ENCODE measurements at regions not wholly inside any gene's neighbourhood (a gene's known extent, or its start where the extent isn't known, plus 50 kb on each side); places are given as distances from the start of the nearest gene placed in this dataset.

- no peak for ATAC-seq
- no peak for TF ChIP-seq ARNTL (CRISPR knock-in tag; IDR thresholded peaks at IDR 0.05; ENCODE audit: borderline replicate concordance, low read depth)
- TF ChIP-seq PPARA (CRISPR knock-in tag; IDR thresholded peaks at IDR 0.05; ENCODE audit: borderline replicate concordance): no peak
- TF ChIP-seq ZC3H10 (CRISPR knock-in tag; IDR thresholded peaks at IDR 0.05): no peak
- no peak for TF ChIP-seq ZNF8 (CRISPR knock-in tag; IDR thresholded peaks at IDR 0.05)
- no peak for TF ChIP-seq ISL1 (CRISPR knock-in tag; IDR thresholded peaks at IDR 0.05)
- TF ChIP-seq, protein P1, sequence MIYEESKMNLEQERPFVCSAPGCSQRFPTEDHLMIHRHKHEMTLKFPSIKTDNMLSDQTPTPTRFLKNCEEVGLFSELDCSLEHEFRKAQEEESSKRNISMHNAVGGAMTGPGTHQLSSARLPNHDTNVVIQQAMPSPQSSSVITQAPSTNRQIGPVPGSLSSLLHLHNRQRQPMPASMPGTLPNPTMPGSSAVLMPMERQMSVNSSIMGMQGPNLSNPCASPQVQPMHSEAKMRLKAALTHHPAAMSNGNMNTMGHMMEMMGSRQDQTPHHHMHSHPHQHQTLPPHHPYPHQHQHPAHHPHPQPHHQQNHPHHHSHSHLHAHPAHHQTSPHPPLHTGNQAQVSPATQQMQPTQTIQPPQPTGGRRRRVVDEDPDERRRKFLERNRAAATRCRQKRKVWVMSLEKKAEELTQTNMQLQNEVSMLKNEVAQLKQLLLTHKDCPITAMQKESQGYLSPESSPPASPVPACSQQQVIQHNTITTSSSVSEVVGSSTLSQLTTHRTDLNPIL (CRISPR knock-in tag; IDR thresholded peaks at IDR 0.05; ENCODE audit: low read depth): no peak
- TF ChIP-seq, protein P2, sequence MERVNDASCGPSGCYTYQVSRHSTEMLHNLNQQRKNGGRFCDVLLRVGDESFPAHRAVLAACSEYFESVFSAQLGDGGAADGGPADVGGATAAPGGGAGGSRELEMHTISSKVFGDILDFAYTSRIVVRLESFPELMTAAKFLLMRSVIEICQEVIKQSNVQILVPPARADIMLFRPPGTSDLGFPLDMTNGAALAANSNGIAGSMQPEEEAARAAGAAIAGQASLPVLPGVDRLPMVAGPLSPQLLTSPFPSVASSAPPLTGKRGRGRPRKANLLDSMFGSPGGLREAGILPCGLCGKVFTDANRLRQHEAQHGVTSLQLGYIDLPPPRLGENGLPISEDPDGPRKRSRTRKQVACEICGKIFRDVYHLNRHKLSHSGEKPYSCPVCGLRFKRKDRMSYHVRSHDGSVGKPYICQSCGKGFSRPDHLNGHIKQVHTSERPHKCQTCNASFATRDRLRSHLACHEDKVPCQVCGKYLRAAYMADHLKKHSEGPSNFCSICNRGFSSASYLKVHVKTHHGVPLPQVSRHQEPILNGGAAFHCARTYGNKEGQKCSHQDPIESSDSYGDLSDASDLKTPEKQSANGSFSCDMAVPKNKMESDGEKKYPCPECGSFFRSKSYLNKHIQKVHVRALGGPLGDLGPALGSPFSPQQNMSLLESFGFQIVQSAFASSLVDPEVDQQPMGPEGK (CRISPR knock-in tag; IDR thresholded peaks at IDR 0.05; ENCODE audit: borderline replicate concordance): no peak
- TF ChIP-seq TCF4 (CRISPR knock-in tag; IDR thresholded peaks at IDR 0.05; ENCODE audit: borderline replicate concordance): no peak
- no peak for TF ChIP-seq GLIS3 (CRISPR knock-in tag; IDR thresholded peaks at IDR 0.05)
- no peak for TF ChIP-seq SNAI2 (CRISPR knock-in tag; IDR thresholded peaks at IDR 0.05)
- TF ChIP-seq RARB (CRISPR knock-in tag; IDR thresholded peaks at IDR 0.05): no peak
- no peak for TF ChIP-seq OSR1 (CRISPR knock-in tag; IDR thresholded peaks at IDR 0.05)
- TF ChIP-seq TOX (CRISPR knock-in tag; IDR thresholded peaks at IDR 0.05; ENCODE audit: borderline replicate concordance): no peak
- no peak for TF ChIP-seq CSDC2 (CRISPR knock-in tag; IDR thresholded peaks at IDR 0.05)
- TF ChIP-seq POU6F1 (CRISPR knock-in tag; IDR thresholded peaks at IDR 0.05; ENCODE audit: borderline replicate concordance, low read depth): no peak
- no peak for TF ChIP-seq ZFP30 (CRISPR knock-in tag; IDR thresholded peaks at IDR 0.05)
- TF ChIP-seq ZNF565 (CRISPR knock-in tag; conservative IDR thresholded peaks at IDR 0.05; ENCODE audit: low read depth): no peak
Observed at GRCh38 chr4:175440786-175441185, 371.3 kb downstream of the GPM6A start.

DNA sequence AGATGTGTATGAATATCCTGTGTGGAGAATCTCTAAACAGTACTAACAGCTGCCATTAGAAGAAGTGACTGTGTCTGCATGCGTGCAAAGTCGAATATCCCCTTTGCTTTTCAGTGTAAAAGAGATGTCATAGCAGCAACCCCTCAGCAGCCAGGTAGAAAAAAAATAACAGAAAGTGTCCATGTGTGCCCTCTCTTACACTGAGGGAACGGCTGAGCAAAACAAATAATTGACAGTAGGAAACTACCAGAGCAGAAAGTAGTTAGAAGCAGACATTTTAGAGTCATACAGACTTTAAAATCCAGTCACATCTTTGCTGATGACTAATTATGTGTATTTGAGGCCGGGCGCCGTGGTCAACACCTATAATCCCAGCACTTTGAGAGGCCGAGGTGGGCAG lies 370.8 kb downstream of the GPM6A start:
- no peak for ATAC-seq
- TF ChIP-seq ZFP30 (CRISPR knock-in tag; IDR thresholded peaks at IDR 0.05): no peak
- no peak for TF ChIP-seq CSDC2 (CRISPR knock-in tag; IDR thresholded peaks at IDR 0.05)
- TF ChIP-seq ZFP3 (CRISPR knock-in tag; IDR thresholded peaks at IDR 0.05): no peak
- no peak for TF ChIP-seq OSR1 (CRISPR knock-in tag; IDR thresholded peaks at IDR 0.05)
- TF ChIP-seq TCF4 (CRISPR knock-in tag; IDR thresholded peaks at IDR 0.05; ENCODE audit: borderline replicate concordance): no peak
- TF ChIP-seq RARB (CRISPR knock-in tag; IDR thresholded peaks at IDR 0.05): no peak
- TF ChIP-seq ZNF70 (CRISPR knock-in tag; IDR thresholded peaks at IDR 0.05): no peak
- no peak for TF ChIP-seq BACH2 (CRISPR knock-in tag; IDR thresholded peaks at IDR 0.05; ENCODE audit: borderline replicate concordance)
- TF ChIP-seq ISL1 (CRISPR knock-in tag; IDR thresholded peaks at IDR 0.05): no peak
- TF ChIP-seq SNAI2 (CRISPR knock-in tag; IDR thresholded peaks at IDR 0.05): no peak

DNA sequence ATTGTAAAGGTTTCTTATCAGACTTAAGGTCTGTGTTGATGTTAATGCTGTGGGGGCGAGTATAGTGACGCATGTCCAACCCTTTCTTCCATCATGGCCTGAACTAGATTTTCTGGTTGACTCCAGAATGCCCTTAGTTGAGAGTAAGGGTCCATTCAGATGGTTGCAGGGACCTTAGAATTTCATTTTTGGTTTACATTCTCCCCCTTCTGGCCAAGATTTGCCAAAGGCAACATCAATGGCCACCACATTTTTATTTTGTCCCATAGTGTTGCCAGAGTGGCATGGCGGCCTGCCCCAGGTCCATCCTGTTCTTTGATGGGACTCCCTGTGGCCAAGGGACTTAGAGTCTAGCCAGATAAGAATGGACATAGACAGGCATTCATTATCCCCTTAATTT lies 368.5 kb downstream of the GPM6A start:
- ATAC-seq: no peak
- TF ChIP-seq TSHZ2 (CRISPR knock-in tag; IDR thresholded peaks at IDR 0.05) (no peak), CSDC2 (CRISPR knock-in tag; IDR thresholded peaks at IDR 0.05) (no peak), ZNF8 (CRISPR knock-in tag; IDR thresholded peaks at IDR 0.05) (no peak), ZNF565 (CRISPR knock-in tag; conservative IDR thresholded peaks at IDR 0.05; ENCODE audit: low read depth) (no peak), ZNF70 (CRISPR knock-in tag; IDR thresholded peaks at IDR 0.05) (no peak), POU6F1 (CRISPR knock-in tag; IDR thresholded peaks at IDR 0.05; ENCODE audit: borderline replicate concordance, low read depth) (no peak), OSR1 (CRISPR knock-in tag; IDR thresholded peaks at IDR 0.05) (no peak), CSRNP3 (CRISPR knock-in tag; IDR thresholded peaks at IDR 0.05) (no peak), ZFP3 (CRISPR knock-in tag; IDR thresholded peaks at IDR 0.05) (no peak), ESRRG (CRISPR knock-in tag; IDR thresholded peaks at IDR 0.05) (no peak), ISL1 (CRISPR knock-in tag; IDR thresholded peaks at IDR 0.05) (no peak), ARNTL (CRISPR knock-in tag; IDR thresholded peaks at IDR 0.05; ENCODE audit: borderline replicate concordance, low read depth) (no peak), SNAI2 (CRISPR knock-in tag; IDR thresholded peaks at IDR 0.05) (no peak)
- TF ChIP-seq, protein P2 (CRISPR knock-in tag; IDR thresholded peaks at IDR 0.05; ENCODE audit: borderline replicate concordance): no peak
- TF ChIP-seq, protein P1 (CRISPR knock-in tag; IDR thresholded peaks at IDR 0.05; ENCODE audit: low read depth): no peak
